Activated CD4-positive, alpha-beta T cell treated with anti-CD3 and anti-CD28 coated beads, Interleukin-2, amount 10 ng/mL, durations not matched to agents 24 days and 14 days (primary cell): ENCODE measurements at regions not wholly inside any gene's neighbourhood (a gene's known extent, or its start where the extent isn't known, plus 50 kb on each side); places are given as distances from the start of the nearest gene placed in this dataset.

Experiments
- DNase-seq: peaks from one replicate; pipeline ENCODE4 v3.0.0; 2022
- H3K27ac Mint-ChIP-seq: one replicate; pipeline ENCODE4 v1.8.0; 2022; ENCODE audit warnings: mild to moderate bottlenecking, mixed read lengths
- H3K27me3 Mint-ChIP-seq: one replicate; pipeline ENCODE4 v1.8.0; 2022; ENCODE audit warnings: mixed read lengths
- H3K36me3 Mint-ChIP-seq: one replicate; pipeline ENCODE4 v1.8.0; 2022; ENCODE audit warnings: low read depth, mild to moderate bottlenecking, mixed read lengths
- H3K4me1 Mint-ChIP-seq: one replicate; pipeline ENCODE4 v1.8.0; 2021; ENCODE audit warnings: mixed read lengths
- H3K4me3 Mint-ChIP-seq: one replicate; pipeline ENCODE4 v1.8.0; 2022; ENCODE audit warnings: mild to moderate bottlenecking, moderate library complexity, mixed read lengths
- H3K9me3 Mint-ChIP-seq: one replicate; pipeline ENCODE4 v1.8.0; 2021; ENCODE audit warnings: mixed read lengths
- intact Hi-C: fragments of 100-400 bp; cut with micrococcal nuclease; formaldehyde crosslinking; loops from one replicate; pipeline ENCODE4 v1.15.1; 2023

GRCh38 chr5:82931110-82931509 is 146.1 kb downstream of the TMEM167A start:
- no peak overlapping the region for H3K27ac Mint-ChIP-seq
- H3K27me3 Mint-ChIP-seq, result no peaks in the 10 kb centered on the region
- no peak for DNase-seq
- intact Hi-C loops, result no loop called here
- H3K9me3 Mint-ChIP-seq, result peaks cover 5% of the 10 kb centered on the region
- H3K4me1 Mint-ChIP-seq, result no peaks in the 10 kb centered on the region
- no peak overlapping the region for H3K4me3 Mint-ChIP-seq
- no peaks in the 10 kb centered on the region for H3K36me3 Mint-ChIP-seq

DNA sequence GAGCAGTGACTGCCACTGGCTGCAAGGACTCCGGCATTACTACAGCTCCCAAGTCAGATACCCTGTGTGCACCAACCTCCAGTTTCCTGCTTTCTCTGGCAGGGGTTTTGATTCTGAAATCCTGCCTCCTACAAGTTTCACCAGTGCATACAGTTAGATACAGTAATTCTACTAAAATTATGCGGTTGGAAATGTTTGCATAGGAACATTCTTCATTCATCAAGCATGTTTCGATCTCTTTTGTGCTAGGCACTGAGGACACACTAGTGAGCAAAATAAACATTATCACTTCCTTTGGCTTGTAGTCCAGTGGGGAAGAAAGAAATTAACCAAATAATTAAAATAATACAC is 152.2 kb downstream of the TMEM167A start:
- Mint-ChIP-seq H3K27ac (no peak overlapping the region), H3K27me3 (no peaks in the 10 kb centered on the region), H3K4me3 (no peak overlapping the region), H3K36me3 (no peaks in the 10 kb centered on the region), H3K4me1 (no peaks in the 10 kb centered on the region), H3K9me3 (no peaks in the 10 kb centered on the region)
- intact Hi-C loops, result no loop called here
- DNase-seq, result no peak

- intact Hi-C loops, result no loop called here
- DNase-seq, result no peak
- Mint-ChIP-seq H3K36me3 (no peaks in the 10 kb centered on the region), H3K4me3 (no peak overlapping the region), H3K4me1 (no peaks in the 10 kb centered on the region), H3K27ac (no peak overlapping the region), H3K27me3 (no peaks in the 10 kb centered on the region), H3K9me3 (no peaks in the 10 kb centered on the region)
These were observed 152.8 kb downstream of the TMEM167A start for GRCh38 chr5:82924226-82925060.

- H3K4me1 Mint-ChIP-seq, result no peaks in the 10 kb centered on the region
- no peak for DNase-seq
- H3K9me3 Mint-ChIP-seq, result no peaks in the 10 kb centered on the region
These were observed 155.0 kb downstream of the TMEM167A start for GRCh38 chr5:82922086-82922734.

DNA sequence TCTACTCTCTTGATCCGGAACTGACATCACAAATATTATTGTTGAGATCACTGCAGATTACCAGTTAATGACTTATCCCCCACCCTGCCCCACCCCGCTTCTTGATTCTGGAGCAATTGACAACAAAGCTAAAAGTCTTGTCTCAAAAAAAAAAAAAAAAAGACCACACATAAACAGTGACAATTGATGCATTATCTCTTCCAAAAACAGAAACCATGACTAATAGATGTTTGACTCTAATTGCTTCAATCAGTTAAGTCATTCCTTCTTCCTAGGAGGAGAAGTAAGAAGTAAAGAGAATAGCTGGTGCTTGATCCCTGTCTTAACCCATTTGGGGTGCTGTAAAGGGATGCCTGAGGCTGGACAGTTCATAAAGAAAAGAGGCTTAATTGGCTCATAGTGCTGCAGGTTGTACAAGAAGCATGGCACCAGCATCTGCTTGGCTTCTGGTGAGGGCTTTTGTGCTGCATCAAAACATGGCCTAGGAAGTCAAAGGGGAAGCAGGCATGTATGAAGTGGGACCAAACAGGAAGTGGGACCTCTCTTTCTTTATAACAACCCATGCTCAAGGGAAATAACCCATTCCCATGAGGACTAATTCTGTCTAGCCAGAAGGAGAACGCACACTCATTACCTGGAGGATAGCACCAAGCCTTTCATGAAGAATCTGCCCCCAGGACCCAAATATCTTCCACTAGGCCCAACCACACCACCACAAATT is 158.7 kb downstream of the TMEM167A start:
- H3K27me3 Mint-ChIP-seq, result no peaks in the 10 kb centered on the region
- no peak for DNase-seq

More at GRCh38 chr5:82922086-82922734, 155.0 kb downstream of the TMEM167A start:
- Mint-ChIP-seq H3K36me3 (no peaks in the 10 kb centered on the region), H3K4me3 (no peak overlapping the region), H3K27me3 (no peaks in the 10 kb centered on the region), H3K27ac (no peak overlapping the region)
- intact Hi-C loops, result no loop called here

GRCh38 chr5:82917584-82917983 is 159.6 kb downstream of the TMEM167A start:
- Mint-ChIP-seq H3K4me1 (no peaks in the 10 kb centered on the region), H3K27ac (no peak overlapping the region), H3K4me3 (no peak overlapping the region), H3K36me3 (no peaks in the 10 kb centered on the region), H3K27me3 (no peaks in the 10 kb centered on the region), H3K9me3 (peaks cover 11% of the 10 kb centered on the region)
- DNase-seq, result no peak
- intact Hi-C loops, result no loop called here

More for the DNA sequence above, 158.7 kb downstream of the TMEM167A start:
- Mint-ChIP-seq H3K36me3 (no peaks in the 10 kb centered on the region), H3K9me3 (peaks cover 11% of the 10 kb centered on the region), H3K4me1 (no peaks in the 10 kb centered on the region), H3K27ac (no peak overlapping the region), H3K4me3 (no peak overlapping the region)
- intact Hi-C loops, result no loop called here

GRCh38 chr5:82913971-82914370 is 163.2 kb downstream of the TMEM167A start:
- intact Hi-C loops, result no loop called here
- Mint-ChIP-seq H3K4me1 (peaks cover 6% of the 10 kb centered on the region), H3K4me3 (no peak overlapping the region), H3K27ac (no peak overlapping the region), H3K27me3 (no peaks in the 10 kb centered on the region), H3K9me3 (peaks cover 16% of the 10 kb centered on the region), H3K36me3 (no peaks in the 10 kb centered on the region)
- DNase-seq, result no peak

- no peak for DNase-seq
- H3K27ac Mint-ChIP-seq, result no peak overlapping the region
- H3K27me3 Mint-ChIP-seq, result no peaks in the 10 kb centered on the region
- H3K9me3 Mint-ChIP-seq, result peaks cover 16% of the 10 kb centered on the region
- H3K4me1 Mint-ChIP-seq, result peaks cover 6% of the 10 kb centered on the region
- H3K4me3 Mint-ChIP-seq, result no peak overlapping the region
- intact Hi-C loops, result no loop called here
- H3K36me3 Mint-ChIP-seq, result no peaks in the 10 kb centered on the region
These were observed 164.7 kb downstream of the TMEM167A start for GRCh38 chr5:82912462-82912861.

DNA sequence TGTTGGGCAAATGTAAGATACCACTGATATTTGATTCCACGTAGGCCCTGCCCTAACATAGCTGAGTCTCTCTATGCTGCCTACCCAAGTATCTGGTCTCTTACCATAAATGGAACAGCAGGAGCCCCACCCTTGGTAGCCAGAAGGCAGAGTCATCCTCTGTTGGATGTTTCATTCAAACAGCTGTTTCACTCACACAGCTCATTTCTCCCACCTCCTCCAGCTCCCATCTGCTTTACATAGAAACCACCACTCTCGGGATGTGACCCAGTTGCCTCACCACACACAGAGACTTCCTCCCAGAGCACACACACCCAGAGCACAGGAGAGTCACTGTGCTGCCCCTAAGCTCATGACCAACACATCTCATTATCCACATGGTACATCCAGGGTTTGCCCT is 165.3 kb downstream of the TMEM167A start:
- DNase-seq, result no peak
- no peaks in the 10 kb centered on the region for H3K36me3 Mint-ChIP-seq
- H3K27me3 Mint-ChIP-seq, result no peaks in the 10 kb centered on the region
- no peak overlapping the region for H3K27ac Mint-ChIP-seq
- intact Hi-C loops, result no loop called here
- no peak overlapping the region for H3K4me3 Mint-ChIP-seq
- H3K9me3 Mint-ChIP-seq, result peaks cover 16% of the 10 kb centered on the region
- H3K4me1 Mint-ChIP-seq, result peaks cover 6% of the 10 kb centered on the region

- no peak overlapping the region for H3K27ac Mint-ChIP-seq
These were observed 166.3 kb downstream of the TMEM167A start for GRCh38 chr5:82910905-82911304.

GRCh38 chr5:82910491-82910890 is 166.7 kb downstream of the TMEM167A start:
- Mint-ChIP-seq H3K27ac (no peak overlapping the region), H3K9me3 (peaks cover 11% of the 10 kb centered on the region), H3K4me1 (peaks cover 6% of the 10 kb centered on the region), H3K27me3 (peaks cover under 1% of the 10 kb centered on the region), H3K4me3 (no peak overlapping the region), H3K36me3 (no peaks in the 10 kb centered on the region)
- DNase-seq, result no peak
- intact Hi-C loops, result no loop called here

More at GRCh38 chr5:82910905-82911304, 166.3 kb downstream of the TMEM167A start:
- intact Hi-C loops, result no loop called here
- H3K36me3 Mint-ChIP-seq, result no peaks in the 10 kb centered on the region
- H3K9me3 Mint-ChIP-seq, result peaks cover 15% of the 10 kb centered on the region
- DNase-seq, result no peak
- peaks cover 6% of the 10 kb centered on the region for H3K4me1 Mint-ChIP-seq
- H3K4me3 Mint-ChIP-seq, result no peak overlapping the region
- no peaks in the 10 kb centered on the region for H3K27me3 Mint-ChIP-seq

DNA sequence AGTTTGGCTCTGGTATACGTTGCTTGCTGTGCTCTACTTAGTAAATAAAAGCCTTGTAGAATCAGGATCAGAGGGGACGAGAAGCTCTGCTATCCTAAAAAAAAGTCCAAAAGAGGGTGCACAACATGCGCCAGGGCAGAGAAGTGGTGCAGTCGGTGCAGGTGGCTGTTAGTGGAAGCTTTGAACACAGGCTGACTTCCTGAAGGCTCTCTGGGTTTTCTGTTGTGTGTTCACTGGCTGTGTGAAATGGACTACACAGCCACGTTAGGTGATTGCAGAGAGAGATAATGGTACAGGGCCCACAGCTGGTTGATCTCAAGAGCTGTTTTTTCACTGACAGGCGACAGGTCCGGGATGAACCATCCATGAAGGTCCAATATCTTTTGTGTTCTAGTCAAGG is 167.4 kb downstream of the TMEM167A start:
- no peaks in the 10 kb centered on the region for H3K36me3 Mint-ChIP-seq
- DNase-seq, result no peak
- H3K27ac Mint-ChIP-seq, result no peak overlapping the region
- peaks cover 6% of the 10 kb centered on the region for H3K4me1 Mint-ChIP-seq
- no peak overlapping the region for H3K4me3 Mint-ChIP-seq
- peaks cover 5% of the 10 kb centered on the region for H3K9me3 Mint-ChIP-seq
- H3K27me3 Mint-ChIP-seq, result peaks cover 5% of the 10 kb centered on the region
- intact Hi-C loops, result no loop called here

GRCh38 chr5:82905986-82906385 is 171.2 kb downstream of the TMEM167A start:
- Mint-ChIP-seq H3K36me3 (no peaks in the 10 kb centered on the region), H3K9me3 (peaks cover 4% of the 10 kb centered on the region), H3K4me3 (no peak overlapping the region), H3K27me3 (peaks cover 5% of the 10 kb centered on the region), H3K4me1 (no peaks in the 10 kb centered on the region), H3K27ac (no peak overlapping the region)
- intact Hi-C loops, result no loop called here
- DNase-seq, result no peak

DNA sequence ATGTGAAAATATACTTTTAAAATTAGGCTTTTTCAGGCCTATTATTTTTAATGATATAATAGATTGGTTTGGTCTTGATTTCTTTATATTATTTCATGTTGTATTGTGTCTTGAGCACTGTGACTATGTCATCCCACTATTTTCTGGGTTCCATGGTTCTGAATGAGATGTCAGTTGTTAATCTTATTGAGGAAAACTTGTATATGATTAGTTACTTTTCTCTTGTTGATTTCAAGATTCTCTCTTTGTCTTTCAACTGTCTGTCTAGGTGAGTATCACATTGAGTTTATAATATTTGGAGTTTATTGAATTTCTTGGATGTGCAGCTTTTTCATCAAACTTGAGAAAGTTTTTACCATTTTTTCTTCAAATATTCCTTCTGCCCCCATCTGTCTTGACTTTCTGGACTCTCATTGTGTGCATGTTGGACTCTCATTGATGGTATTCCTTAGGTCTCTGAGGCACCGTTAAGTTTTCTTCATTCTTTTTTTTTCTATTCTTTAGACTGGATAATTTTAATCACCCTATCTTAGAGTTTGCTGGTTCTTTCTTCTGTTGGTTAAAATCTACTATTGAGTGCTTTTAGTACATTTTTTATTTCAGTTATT is 175.8 kb downstream of the TMEM167A start:
- intact Hi-C loops, result no loop called here

More for the DNA sequence above, 175.8 kb downstream of the TMEM167A start:
- Mint-ChIP-seq H3K4me3 (no peak overlapping the region), H3K27me3 (peaks cover 5% of the 10 kb centered on the region), H3K27ac (no peak overlapping the region), H3K9me3 (peaks cover 7% of the 10 kb centered on the region), H3K36me3 (no peaks in the 10 kb centered on the region), H3K4me1 (no peaks in the 10 kb centered on the region)
- DNase-seq, result no peak
